ENCODE measurements at regions not wholly inside any gene's neighbourhood (a gene's known extent, or its start where the extent isn't known, plus 50 kb on each side); places are given as distances from the start of the nearest gene placed in this dataset.

- TF ChIP-seq CTCF (IDR thresholded peaks at IDR 0.05; ENCODE audit: low read length, missing control alignments), result no peak
- DNase-seq (ENCODE audit: low read depth), result no peak
- H3K4me3 ChIP-seq (replicated peaks; ENCODE audit: low read depth, low read length), result no peak overlapping the region
Measured at GRCh38 chr1:30645807-30646206, 77.6 kb downstream of the MATN1 start.

- DNase-seq (ENCODE audit: low read depth), result no peak
- no peak overlapping the region for H3K4me3 ChIP-seq (replicated peaks; ENCODE audit: low read depth, low read length)
- no peak for TF ChIP-seq CTCF (IDR thresholded peaks at IDR 0.05; ENCODE audit: low read length, missing control alignments)
Measured at GRCh38 chr1:30642391-30643120, 80.8 kb downstream of the MATN1 start.

GRCh38 chr1:30641572-30642353 lies 81.6 kb downstream of the MATN1 start:
- H3K4me3 ChIP-seq (replicated peaks; ENCODE audit: low read depth, low read length), result no peak overlapping the region
- TF ChIP-seq CTCF (IDR thresholded peaks at IDR 0.05; ENCODE audit: low read length, missing control alignments), result no peak
- DNase-seq (ENCODE audit: low read depth), result no peak

GRCh38 chr1:30639881-30640452 lies 83.4 kb downstream of the MATN1 start:
- TF ChIP-seq CTCF (IDR thresholded peaks at IDR 0.05; ENCODE audit: low read length, missing control alignments), result no peak
- H3K4me3 ChIP-seq (replicated peaks; ENCODE audit: low read depth, low read length), result no peak overlapping the region
- DNase-seq (ENCODE audit: low read depth), result no peak

GRCh38 chr1:30638811-30639210 lies 84.6 kb downstream of the MATN1 start:
- no peak for DNase-seq (ENCODE audit: low read depth)
- no peak overlapping the region for H3K4me3 ChIP-seq (replicated peaks; ENCODE audit: low read depth, low read length)
- no peak for TF ChIP-seq CTCF (IDR thresholded peaks at IDR 0.05; ENCODE audit: low read length, missing control alignments)

GRCh38 chr1:30638086-30638485 lies 85.3 kb downstream of the MATN1 start:
- no peak overlapping the region for H3K4me3 ChIP-seq (replicated peaks; ENCODE audit: low read depth, low read length)
- no peak for DNase-seq (ENCODE audit: low read depth)
- TF ChIP-seq CTCF (IDR thresholded peaks at IDR 0.05; ENCODE audit: low read length, missing control alignments), result no peak

All from fibroblast of pulmonary artery (primary cell).